Stimulated activated naive CD8-positive, alpha-beta T cell treated with anti-CD3 and anti-CD28 coated beads, Interleukin-15, Interleukin-2, amounts not matched to agents 100 U/mL and 50 U/mL, for 24 hours (primary cell): ENCODE measurements at regions not wholly inside any gene's neighbourhood (a gene's known extent, or its start where the extent isn't known, plus 50 kb on each side); places are given as distances from the start of the nearest gene placed in this dataset.
A peak's percentile ranks its signal among the peaks of the same experiment; 100 is the strongest.
"Not testable (repeated sequence)": the region's sequence is repeated elsewhere in the genome, so short reads cannot be mapped to it uniquely, and the experiment has no call there.

Source experiments
- ATAC-seq: fragments of 150-1000 bp; cut with Tn5 transposase; one replicate; pipeline ENCODE4 v1.10.0; 2021
- DNase-seq: peaks from one replicate; pipeline ENCODE4 v3.0.0; 2021

DNA sequence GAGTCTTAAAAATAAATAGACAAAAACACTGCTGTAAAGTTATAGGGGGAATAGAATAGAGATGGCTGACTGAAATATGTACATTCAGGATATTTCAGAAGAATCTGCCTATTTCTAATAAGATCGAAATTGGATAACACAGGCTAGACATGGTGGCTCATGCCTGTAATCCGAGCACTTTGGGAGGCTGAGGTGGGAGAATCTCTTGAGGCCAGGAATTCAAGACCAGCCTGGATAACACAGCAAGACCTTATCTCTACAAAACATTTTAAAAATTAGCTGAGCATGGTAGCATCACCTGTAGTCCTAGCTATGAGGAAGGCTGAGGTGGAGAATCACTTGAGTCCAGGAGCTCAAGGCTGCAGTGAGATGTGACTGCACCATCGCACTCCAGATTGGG, 146.6 kb upstream of the CCDC150 start:
- ATAC-seq = no peak
- DNase-seq = no peak

DNA sequence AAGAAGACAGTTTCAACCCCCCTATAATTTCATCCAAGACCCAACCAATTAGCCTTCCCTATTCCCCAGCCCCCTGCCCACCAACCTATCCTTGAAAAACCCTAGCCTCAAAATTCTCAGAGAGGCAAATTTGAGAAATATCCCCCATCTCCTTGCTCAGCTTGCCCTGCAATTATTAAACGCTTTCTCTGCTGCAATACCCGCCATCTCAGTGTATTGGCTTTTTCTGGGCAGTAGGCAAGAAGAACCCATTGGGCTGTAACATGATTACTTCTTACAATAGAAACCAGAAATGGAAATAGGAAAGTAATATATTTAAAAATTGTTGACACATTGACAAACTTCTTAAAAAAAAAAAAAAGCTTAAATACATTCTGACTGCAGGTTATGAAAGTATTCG, 140.6 kb upstream of the CCDC150 start:
- no peak for ATAC-seq

DNA sequence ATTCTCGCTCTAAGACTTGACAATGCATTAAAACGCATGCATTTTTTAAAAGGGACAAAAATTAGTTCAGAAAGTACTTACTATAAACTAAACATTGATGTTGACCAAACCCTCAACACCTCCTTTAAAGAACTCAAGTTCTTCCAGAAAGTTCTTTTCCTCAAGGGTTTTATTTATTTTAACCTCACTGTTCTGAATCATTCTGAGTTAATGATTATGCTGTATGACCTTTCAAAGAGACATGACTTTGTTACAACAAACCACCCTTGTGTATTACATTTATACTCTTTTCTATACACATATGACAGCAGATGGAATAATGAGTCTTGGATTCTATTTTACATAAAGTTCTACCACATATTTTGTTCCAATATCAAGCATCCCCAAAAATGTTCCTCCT, 139.8 kb upstream of the CCDC150 start:
- ATAC-seq = no peak
- no peak for DNase-seq

More for the DNA sequence above, 140.6 kb upstream of the CCDC150 start:
- no peak for DNase-seq

DNA sequence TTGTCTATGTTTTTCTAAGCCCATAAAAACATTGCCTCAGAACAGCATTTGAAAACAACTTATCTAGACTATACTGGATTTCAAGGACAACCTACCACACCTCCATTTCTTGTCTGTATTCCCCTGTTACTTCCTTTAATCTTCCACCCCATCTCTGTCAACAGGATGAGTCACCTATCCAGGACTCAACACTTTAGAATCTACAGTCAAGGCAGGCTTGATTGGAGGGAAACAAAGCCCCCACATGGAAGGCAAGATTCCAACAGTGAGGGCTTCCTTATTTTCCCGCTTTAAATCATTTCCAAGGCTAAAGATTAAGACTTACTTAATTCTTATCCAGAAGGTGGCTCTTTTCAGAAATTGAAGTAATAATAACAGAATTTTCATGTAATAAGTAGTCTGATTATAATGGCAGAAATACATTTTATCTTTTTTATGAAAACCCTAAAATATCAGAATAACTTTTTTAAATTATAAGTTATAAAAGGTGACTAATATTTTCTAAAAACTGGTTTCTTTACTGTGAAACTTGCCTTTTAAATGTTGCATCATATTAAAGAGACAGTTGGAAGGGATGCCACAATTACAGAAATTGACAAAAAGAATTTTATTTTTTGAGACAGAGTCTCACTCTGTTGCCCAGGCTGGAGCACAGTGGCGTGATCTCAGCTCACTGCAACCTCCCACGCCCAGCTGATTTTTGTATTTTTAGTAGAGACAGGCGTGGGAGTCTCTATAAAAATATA, 138.7 kb upstream of the CCDC150 start:
- ATAC-seq = no peak
- no peak for DNase-seq

DNA sequence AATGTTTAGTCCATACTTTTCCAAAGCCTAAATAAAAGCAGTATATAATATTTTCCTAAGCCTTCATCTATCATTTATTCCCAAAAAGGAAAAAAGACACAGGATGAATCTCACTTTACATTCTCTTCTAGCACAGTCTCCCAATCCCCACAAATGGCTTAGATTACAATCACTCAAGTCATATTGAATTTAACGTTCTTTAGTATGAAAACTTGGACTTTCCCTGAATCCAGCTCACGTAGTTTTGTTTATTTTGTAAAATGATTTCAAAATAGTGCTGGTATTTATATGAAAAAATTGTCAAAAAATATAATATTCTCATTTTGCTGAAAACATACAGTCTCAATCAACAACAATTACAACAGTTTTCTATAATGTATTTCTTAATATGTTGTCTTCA, 137.7 kb upstream of the CCDC150 start:
- ATAC-seq (no peak), DNase-seq (no peak)

DNA sequence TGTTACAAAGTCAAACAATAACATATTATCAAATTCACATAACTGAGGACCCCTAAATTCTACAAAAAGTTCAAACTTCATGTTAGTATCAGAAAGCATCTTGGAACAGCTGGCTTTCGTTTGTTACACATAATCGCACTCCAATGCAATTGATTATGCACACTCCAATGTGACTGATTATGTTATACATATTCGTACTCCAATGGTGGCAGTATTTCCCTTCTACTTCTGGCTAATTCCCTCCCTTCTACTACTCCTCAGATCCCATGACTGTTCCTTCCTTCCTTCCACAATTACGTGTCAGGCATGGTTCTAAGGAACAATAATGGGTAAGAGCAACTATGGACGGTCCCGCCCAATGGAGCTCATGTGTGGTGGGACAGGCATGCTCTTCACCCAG, 137.1 kb upstream of the CCDC150 start:
- no peak for ATAC-seq

DNA sequence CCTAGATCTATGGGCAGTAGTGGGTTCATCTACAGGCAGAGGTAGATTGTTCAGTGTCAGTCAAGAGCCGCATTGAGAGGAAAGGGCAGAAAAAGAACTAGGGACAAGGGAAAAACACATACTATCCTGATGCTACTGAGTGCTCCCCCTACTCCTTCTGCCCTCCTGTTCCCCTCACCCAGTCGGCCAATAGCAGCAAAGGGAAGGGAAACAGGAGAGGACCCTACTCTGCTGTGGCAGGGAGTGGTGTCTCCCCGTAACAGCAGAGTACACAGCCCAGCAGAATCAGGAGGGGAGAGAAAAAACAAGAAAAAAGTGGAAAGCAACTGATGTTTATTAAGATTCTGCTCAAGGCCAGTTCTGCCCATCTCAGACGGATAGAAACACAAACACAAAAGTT, 136.1 kb upstream of the CCDC150 start:
- DNase-seq = no peak

More for the DNA sequence above, 137.1 kb upstream of the CCDC150 start:
- no peak for DNase-seq

DNA sequence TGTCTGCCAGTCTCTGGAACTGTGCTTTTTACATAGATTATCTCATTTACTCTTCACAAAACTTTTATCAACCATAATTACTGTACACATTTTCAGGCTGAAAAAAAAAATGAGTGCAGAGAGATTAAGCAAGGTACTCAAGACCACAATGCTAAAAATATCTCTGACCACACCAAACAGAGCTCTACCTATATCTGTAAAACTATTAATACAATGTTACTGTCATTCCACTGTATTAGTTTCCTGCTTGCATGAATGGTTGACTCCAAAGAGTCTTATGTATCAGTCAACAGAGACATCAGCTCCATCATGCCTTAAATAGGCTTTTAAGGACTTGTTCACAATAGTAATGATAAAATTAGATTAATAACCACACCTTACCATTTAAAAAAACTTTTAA, 134.7 kb upstream of the CCDC150 start:
- ATAC-seq = no peak

More for the DNA sequence above, 136.1 kb upstream of the CCDC150 start:
- no peak for ATAC-seq

DNA sequence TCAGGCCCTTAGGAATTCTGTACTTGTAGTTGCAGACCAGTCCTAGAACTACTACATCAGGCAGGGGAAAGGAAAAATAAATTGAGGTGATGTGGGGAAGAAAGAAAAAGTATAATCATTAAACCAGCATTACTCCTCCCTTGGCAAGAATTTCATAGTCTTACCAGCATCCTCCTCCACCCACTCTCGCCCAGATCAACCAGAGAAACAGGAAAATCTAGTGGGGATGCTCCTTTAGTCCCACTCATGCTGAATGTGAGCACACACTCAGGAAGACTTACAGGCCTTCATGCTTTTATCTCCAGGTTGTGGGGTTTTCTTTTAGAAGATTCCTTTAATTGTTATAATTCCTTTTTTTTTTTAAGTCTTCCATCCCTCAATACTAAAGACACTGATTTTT, 129.3 kb upstream of the CCDC150 start:
- ATAC-seq (no peak), DNase-seq (no peak)

More for the DNA sequence above, 134.7 kb upstream of the CCDC150 start:
- DNase-seq = no peak

DNA sequence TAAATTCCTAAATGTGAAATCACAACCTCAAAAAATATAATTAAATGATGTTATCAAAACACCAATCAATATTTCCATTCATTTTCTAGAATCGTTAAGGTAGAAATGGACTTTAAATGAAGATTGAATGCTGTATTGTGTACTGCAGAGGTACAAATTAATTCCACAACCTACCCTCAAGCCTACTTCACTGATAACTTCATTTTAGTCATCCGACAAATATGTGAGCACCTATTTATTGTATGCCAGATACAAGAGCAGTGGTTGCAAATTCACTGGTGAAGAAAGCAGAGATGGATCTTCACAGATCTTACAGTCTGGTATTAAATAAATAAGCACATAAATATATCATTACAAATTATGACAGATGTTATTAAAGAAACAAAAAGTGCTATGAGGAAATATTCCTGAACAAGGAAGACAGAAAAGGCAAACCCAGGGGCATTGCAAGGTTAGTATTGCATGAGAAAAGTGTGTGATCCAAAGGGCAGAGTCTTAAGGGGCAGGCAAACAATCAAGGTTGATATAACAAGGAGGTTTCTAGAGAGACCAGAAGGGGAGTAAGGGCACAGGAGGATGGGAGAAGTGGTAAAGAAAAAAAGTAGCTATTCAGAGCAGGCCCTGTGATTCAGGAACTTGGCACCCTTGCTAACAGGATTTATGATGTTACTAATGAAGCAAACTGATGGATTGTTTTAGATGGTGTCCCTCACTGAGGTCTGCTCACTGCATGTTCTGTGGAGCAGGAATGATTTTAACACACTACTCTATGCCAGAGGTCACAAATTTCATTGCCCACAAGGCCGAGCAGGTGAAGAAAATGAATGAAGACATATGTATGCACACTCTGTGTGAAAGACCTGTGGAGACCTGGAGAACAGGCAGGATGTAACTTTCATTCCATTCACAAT, 128.0 kb upstream of the CCDC150 start:
- no peak for DNase-seq
- ATAC-seq = no peak

DNA sequence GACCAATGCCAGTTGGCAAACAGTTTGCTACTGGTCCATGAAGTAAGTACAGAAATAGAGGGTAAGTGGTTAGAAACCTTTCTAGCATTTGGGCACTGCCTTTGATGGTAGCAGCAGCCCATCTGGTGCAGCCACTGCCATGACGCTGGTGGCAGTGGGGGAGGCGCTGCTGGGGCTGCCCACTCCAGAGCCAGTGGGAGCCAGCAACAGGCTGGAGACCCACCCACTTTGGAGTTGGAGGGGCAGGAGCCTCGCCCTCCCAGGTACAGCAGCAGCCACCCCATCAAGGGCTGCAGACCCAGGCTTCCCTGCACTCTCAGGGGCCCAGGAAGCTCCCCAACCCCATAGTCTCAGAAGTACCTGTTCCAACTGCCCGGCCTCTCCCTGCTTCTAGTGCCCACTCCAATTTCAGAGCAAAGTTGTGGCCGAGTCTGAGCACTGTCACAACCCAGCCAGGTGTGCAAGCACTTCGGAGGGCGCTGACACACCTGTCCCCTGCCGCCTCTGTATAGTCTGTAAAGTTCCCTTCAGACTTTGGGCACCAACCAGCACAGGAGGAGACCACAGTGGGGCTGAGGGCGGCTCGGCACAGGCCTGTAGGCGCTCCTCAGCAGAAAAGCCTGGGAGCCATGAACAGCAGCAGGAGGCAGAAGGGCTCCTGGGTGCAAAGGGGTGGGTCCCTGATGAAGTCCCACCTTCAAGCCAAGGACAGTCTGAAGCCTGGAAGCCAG, 125.6 kb upstream of the CCDC150 start:
- peak; percentile 19 for ATAC-seq
- DNase-seq = no peak

DNA sequence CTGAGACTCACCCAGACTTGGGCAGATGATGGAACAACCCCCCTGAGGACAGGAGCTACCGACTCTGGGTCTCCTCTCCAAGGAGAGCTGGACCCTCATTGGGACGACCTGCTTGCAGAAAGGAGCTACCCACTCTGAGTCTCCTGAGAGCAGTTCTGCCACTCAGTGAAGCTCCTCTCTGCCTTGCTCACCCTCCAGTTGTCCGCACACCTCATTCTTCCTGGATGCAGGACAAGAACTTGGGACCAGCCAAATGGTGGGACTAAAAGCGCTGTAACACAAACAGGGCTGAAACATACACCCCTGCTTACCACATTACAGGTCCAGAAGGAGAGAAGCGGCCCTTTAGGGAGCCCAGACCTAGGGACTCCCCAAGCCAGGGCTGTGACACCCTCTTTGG, 124.9 kb upstream of the CCDC150 start:
- no peak for DNase-seq
- ATAC-seq = no peak

DNA sequence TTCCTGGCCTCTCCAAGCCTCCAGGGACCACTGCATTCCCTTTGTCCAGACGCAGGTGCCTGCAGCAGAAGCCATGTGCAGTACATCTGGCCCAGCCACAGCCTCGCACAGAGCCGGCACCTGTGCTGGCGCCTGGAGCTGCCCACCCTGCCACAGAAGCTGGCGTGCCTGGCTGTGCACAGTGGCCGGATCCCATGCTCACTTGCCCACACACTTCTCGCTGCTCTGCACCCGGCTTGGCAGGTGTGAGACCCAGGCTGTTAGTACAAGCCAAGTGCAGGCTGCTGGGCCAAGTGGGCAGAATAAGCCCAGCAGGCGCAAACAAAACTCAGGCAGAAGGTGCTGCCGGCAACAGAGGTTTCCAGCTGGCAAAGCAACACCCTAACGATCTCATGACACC, 124.5 kb upstream of the CCDC150 start:
- no peak for DNase-seq
- no peak for ATAC-seq

DNA sequence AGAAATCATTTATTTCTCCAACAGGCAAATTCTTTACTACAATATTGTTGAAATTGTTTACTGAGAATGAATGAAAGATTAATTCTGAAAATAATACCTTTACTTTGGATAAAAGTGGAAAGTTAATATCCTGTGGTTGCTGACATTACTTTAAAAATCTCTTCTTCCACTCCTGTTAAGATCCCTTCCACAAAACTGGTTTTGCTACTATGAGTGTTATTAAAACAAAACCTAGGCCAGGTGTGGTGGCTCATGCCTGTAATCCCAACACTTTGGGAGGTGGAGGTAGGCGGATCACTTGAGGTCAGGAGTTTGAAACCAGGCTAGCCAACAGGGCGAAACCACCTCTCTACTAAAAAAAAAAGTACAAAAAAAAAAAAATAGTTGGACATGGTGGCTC, 123.9 kb upstream of the CCDC150 start:
- no peak for ATAC-seq
- no peak for DNase-seq

DNA sequence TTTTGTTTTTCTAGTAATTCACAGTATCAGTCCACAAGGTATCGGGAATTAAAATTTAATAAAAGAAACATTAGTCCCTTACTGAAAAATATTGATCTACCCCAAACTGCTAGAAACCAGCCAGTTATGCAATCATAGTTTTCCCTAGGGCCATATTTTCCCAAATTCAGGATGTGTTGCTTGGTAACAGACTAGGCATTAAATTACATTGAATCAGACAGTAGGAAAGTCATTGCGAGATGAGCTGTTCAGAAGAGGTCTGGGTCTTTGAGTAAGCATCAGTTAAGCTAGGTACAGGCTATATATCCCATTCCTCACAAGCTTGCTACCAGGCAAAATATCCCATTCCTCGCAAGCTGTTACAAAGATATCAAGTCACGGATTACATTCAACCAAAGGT, 123.0 kb upstream of the CCDC150 start:
- ATAC-seq (no peak), DNase-seq (no peak)

DNA sequence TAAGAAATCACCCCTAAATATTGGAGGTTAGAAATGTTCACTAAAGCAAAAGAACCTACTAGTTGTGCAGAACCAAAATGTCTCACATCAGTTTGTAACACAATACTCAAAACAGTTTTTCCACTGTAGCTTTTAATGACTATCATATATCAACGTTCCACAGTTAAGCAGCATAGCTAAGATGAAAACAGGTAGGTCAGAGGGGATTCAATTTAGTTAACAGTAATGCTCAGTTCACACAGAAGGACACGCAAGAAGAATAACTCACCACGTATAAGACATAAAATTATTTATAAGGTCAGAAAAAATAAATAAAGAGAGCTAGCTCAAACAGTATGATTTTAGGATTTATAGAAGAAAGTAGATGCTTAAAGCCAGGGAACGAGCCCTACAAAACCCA, 118.9 kb upstream of the CCDC150 start:
- DNase-seq (no peak), ATAC-seq (no peak)

DNA sequence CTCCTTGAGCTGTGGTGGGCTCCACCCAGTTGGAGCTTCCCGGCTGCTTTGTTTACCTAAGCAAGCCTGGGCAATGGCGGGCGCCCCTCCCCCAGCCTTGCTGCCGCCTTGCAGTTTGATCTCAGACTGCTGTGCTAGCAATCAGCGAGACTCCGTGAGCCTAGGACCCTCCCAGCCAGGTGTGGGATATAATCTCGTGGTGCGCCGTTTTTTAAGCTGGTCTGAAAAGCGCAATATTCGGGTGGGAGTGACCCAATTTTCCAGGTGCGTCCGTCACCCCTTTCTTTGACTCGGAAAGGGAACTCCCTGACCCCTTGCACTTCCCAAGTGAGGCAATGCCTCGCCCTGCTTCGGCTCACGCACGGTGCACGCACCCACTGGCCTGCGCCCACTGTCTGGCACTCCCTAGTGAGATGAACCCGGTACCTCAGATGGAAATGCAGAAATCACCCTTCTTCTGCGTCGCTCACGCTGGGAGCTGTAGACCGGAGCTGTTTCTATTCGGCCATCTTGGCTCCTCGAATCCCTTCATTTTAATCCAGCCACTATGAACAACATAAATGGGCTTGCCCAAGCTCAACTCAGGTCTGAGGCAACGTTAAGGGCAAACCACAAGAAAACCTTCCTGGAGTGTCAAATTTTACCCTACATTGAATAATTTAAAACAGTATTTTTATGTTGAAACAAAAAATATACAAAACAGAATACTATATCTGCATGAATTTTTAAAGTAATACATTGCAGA, 112.4 kb upstream of the CCDC150 start:
- DNase-seq = not testable (repeated sequence)

DNA sequence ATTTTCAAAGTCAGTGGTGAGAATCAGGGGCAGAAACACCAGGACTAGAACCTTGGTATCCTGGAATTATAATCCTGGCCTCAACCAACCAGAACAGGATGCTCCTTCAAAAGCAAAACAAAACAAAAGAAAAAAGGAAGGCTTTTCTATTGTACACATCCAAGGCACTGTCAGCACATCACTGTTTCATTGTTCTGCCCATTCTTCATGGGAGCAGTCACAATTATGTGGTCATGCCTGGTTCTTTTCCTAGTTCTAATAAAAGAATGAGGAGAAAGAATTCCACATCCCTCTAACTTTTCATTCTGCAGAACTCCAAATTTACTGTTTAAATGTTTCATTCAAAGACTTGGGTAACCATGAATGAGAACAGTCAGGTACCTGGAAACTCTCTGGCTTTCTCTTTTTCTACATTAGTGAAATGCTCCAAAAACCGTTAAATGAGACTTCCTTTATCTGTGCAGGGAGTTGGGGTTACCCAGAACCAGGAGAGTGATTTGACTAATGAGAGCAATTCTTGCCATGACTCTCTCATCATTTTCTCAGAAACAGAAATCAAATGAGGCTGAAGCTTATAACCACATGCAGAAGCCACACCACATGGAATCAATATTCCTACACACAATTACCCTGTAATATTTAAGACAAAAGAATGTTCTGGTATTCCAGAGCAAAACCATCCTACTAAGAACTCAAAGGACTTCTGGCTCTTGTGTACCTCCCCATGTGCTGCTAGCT, 110.9 kb upstream of the CCDC150 start:
- DNase-seq (no peak), ATAC-seq (no peak)

More for the DNA sequence above, 112.4 kb upstream of the CCDC150 start:
- ATAC-seq = not testable (repeated sequence)

DNA sequence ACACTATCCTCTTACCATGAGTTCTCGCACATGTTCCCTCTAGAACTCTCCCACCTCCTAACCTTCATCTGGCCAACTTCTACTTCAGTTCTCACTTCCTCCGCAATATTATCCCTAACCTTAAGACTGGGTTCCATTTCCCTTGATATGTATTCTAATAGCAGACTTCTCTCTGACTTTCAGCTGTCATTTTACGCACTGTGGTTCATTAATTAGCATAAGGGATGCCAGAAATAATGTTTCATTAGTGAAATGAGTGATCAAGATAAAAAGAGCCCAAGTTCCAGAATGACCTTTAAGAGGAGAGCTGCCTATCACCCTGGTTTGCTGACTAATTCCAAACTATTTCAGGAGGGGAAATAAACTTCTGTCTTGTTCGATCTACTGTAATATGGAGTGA, 108.6 kb upstream of the CCDC150 start:
- ATAC-seq = peak; percentile 32
- no peak for DNase-seq

DNA sequence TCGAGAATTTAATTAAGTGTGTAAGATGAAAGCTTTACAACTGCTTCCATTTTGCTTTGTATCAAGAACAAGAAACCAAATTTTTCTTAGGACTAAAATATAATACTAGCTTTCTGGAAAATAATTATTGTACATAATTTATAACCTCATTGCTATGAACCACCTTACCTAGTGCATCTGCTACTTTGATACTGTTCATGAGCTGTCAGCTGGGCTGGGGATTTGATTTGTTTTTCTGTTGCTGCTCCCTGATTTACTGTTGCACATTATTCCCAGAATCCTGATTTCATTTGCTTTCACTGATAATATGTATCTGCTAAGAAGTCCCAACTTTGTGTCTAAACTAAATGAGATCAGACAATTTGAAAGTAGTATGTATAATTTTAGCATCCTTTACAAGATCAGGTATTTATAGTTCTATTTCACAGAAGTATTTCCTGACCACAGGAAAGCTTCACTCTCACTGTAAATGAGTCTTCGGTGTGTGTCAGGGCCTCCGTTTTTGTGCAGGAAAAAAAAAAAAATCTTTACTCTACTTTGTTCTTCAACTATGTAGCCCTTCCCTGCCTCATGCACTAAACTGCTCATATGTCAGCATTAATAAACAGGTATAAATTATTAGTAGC, 105.6 kb upstream of the CCDC150 start:
- no peak for DNase-seq
- ATAC-seq = no peak

DNA sequence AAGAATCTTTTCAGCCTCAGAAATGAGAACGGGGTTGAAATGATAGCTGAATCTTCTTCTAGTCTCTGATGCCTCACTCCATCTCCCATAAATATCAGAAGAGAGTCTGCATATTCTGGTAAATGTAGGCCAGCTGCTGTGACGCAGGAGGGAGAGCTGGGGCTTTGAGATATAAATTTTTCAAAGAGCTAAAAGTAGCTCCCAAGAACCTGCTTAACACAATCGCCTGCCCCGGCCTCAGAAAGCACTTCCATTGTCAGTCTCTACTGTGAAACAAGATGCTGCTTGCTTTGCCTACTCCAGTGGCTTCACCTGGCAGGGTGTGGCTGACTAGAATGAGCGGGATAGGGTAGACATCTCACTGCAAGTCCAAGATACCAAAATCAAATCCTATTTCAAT, 105.0 kb upstream of the CCDC150 start:
- ATAC-seq = no peak
- no peak for DNase-seq
